GM21447 (cell line): ENCODE measurements at regions not wholly inside any gene's neighbourhood (a gene's known extent, or its start where the extent isn't known, plus 50 kb on each side); places are given as distances from the start of the nearest gene placed in this dataset.

Experiments
- ATAC-seq: cut with Tn5 transposase; IDR thresholded peaks from one replicate; pipeline ENCODE4 v1.9.1; 2021; ENCODE audit not compliant: unreplicated experiment

- ATAC-seq = no peak
Measured at GRCh38 chr15:62567501-62567900, 402.4 kb upstream of the C2CD4B start.

GRCh38 chr15:62568004-62568403 is 402.9 kb upstream of the C2CD4B start:
- no peak for ATAC-seq

- ATAC-seq = no peak
Measured at GRCh38 chr15:62568702-62569101, 403.6 kb upstream of the C2CD4B start.

GRCh38 chr15:62569460-62570404 is 404.6 kb upstream of the C2CD4B start:
- no peak for ATAC-seq

- no peak for ATAC-seq
Measured at GRCh38 chr15:62570405-62570783, 405.3 kb upstream of the C2CD4B start.

- no peak for ATAC-seq
Measured at GRCh38 chr15:62571072-62571471, 406.0 kb upstream of the C2CD4B start.

GRCh38 chr15:62572797-62573196 is 407.7 kb upstream of the C2CD4B start:
- ATAC-seq = no peak

GRCh38 chr15:62573876-62574275 is 408.8 kb upstream of the C2CD4B start:
- ATAC-seq = no peak

- no peak for ATAC-seq
Measured at GRCh38 chr15:62578546-62578945, 413.5 kb upstream of the C2CD4B start.

- no peak for ATAC-seq
Measured at GRCh38 chr15:62578960-62579359, 413.9 kb upstream of the C2CD4B start.

- ATAC-seq = no peak
Measured at GRCh38 chr15:62579842-62580241, 414.8 kb upstream of the C2CD4B start.

- no peak for ATAC-seq
Measured at GRCh38 chr15:62582580-62582979, 417.5 kb upstream of the C2CD4B start.

GRCh38 chr15:62584301-62585235 is 419.5 kb upstream of the C2CD4B start:
- no peak for ATAC-seq

GRCh38 chr15:62588938-62589670 is 424.0 kb upstream of the C2CD4B start:
- ATAC-seq = no peak

- ATAC-seq = no peak
Measured at GRCh38 chr15:62591842-62592838, 427.1 kb upstream of the C2CD4B start.

- ATAC-seq = no peak
Measured at GRCh38 chr15:62592920-62593319, 427.8 kb upstream of the C2CD4B start.

GRCh38 chr15:62593681-62594399 is 428.8 kb upstream of the C2CD4B start:
- no peak for ATAC-seq

GRCh38 chr15:62598217-62598616 is 433.1 kb upstream of the C2CD4B start:
- no peak for ATAC-seq
